BJ (cell line): ENCODE measurements at regions not wholly inside any gene's neighbourhood (a gene's known extent, or its start where the extent isn't known, plus 50 kb on each side); places are given as distances from the start of the nearest gene placed in this dataset.

Experiments used
- CTCF ChIA-PET: fragments of 350-600 bp; formaldehyde crosslinking; extraction: SDS; loops from one replicate; lab custom pipeline; 2021; ENCODE audit warnings: antibody characterized with exemption, inconsistent platforms; lab: Yijun Ruan, JAX
- POLR2A ChIA-PET: fragments of 300-600 bp; sonication (Branson Sonifier 250); formaldehyde crosslinking; extraction: SDS; loops from one replicate; lab custom pipeline; 2021; ENCODE audit warnings: antibody characterized with exemption; lab: Charles Lee
- DNase-seq: peaks from one replicate; pipeline ENCODE4 v3.0.0-alpha.2; 2011; ENCODE audit warnings: low read depth
- H3K27me3 ChIP-seq: 2 replicates; pipeline ENCODE4 v1.6.0; 2011; ENCODE audit warnings: low read length; ENCODE audit not compliant: control insufficient read depth, insufficient read depth
- H3K36me3 ChIP-seq: 2 replicates; pipeline ENCODE4 v1.5.1; 2011; ENCODE audit warnings: low read length; ENCODE audit not compliant: control insufficient read depth, insufficient read depth
- H3K4me3 ChIP-seq: 2 replicates; pipeline ENCODE4 v1.5.1; 2011; ENCODE audit warnings: low read depth, mild to moderate bottlenecking, control low read depth, low read length
- TF ChIP-seq, protein P1 (sequence below): IDR thresholded peaks from 2 replicates; pipeline ENCODE4 v1.5.1; 2011; ENCODE audit warnings: low read depth, mild to moderate bottlenecking, control low read depth, inconsistent platforms, low read length, moderate library complexity; ENCODE audit not compliant: insufficient read depth

DNA sequence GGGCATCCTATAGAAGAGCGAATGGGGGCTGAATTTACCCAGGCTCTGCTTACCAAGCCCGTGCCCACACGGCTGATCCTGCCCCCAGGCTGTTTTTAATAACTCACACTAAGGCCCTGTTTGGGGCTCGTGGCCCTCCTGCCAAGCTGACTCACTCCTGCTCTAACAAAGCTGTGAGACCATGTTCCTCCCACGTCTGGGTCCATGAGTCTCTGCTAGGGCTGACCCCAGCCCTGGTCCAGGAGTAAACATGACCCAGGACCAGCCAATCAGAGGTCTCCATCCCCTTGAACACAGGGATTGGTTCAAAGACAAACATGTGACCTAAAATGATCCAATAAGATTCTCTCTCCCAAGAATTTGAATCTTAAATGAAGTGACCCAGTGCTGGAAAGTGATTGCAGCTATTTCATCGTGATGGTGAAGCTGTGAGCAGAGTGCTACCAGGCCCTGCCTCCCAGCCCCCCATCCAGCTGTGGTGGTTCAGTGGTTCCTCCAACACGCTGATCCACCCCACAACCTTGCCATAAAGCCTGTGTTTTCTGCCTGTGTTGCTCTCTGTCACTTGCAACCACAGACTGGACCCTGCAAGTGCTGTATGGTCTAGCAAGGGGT, 57.2 kb downstream of the C16orf82 start:
- ChIA-PET POLR2A (no interaction called here), CTCF (interaction anchor here (1.2 kb wide), 1 partner anchor 30 kb away, joined by 4 read pairs; no protein-coding TSS in a partner anchor)
- no peak overlapping the region for H3K4me3 ChIP-seq
- H3K36me3 ChIP-seq: no peaks in the 10 kb centered on the region
- TF ChIP-seq, protein P1, sequence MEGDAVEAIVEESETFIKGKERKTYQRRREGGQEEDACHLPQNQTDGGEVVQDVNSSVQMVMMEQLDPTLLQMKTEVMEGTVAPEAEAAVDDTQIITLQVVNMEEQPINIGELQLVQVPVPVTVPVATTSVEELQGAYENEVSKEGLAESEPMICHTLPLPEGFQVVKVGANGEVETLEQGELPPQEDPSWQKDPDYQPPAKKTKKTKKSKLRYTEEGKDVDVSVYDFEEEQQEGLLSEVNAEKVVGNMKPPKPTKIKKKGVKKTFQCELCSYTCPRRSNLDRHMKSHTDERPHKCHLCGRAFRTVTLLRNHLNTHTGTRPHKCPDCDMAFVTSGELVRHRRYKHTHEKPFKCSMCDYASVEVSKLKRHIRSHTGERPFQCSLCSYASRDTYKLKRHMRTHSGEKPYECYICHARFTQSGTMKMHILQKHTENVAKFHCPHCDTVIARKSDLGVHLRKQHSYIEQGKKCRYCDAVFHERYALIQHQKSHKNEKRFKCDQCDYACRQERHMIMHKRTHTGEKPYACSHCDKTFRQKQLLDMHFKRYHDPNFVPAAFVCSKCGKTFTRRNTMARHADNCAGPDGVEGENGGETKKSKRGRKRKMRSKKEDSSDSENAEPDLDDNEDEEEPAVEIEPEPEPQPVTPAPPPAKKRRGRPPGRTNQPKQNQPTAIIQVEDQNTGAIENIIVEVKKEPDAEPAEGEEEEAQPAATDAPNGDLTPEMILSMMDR: no peak
- DNase-seq: no peak
- H3K27me3 ChIP-seq: no peaks in the 10 kb centered on the region

DNA sequence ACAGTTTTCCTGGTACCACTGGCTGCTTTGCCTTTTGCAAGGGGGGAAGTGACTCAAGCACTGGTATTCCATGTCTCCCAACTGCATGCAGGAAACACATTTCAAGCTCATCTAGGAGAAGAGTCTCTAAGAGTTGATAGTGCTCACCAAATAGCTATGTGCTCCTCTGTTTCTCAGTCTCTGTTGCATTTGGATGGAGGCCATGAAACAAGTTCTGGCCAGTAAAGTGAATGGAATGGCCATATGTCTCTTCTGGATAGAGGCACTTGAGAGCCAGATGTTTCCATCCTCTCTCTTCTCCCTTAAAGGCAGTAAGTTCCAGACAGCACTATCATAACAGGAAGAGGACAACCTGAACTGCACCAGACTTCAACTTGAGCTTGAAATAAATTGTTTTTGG, 60.6 kb downstream of the C16orf82 start:
- ChIA-PET CTCF (interaction anchor here (1.7 kb wide), 1 partner anchor 17 kb away, joined by 5 read pairs; no protein-coding TSS in a partner anchor), POLR2A (no interaction called here)
- no peaks in the 10 kb centered on the region for H3K27me3 ChIP-seq
- H3K4me3 ChIP-seq: no peak overlapping the region
- no peaks in the 10 kb centered on the region for H3K36me3 ChIP-seq
- TF ChIP-seq, protein P1: no peak
- DNase-seq: peak; percentile 22

DNA sequence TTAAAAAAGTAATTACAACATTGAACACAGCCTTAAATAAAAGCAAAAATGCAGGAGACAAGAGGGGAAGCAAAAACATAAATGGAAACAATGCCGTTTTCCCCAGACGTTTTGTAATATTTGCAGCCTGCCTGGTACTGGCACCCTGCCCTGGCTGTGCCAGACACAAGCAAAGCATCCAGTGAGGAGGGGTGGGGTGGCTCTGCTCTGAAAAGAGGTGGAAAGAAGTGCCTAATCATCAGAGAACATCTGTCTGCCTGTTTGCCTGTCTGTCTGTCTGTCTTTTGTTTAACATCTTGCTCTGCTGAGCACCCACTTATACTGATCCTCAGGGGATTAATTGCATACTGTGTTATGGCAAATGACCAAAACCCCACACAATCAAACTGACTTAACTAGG, 62.7 kb downstream of the C16orf82 start:
- Histone ChIP-seq H3K4me3 (no peak overlapping the region), H3K36me3 (no peaks in the 10 kb centered on the region), H3K27me3 (no peaks in the 10 kb centered on the region)
- TF ChIP-seq, protein P1: no peak
- CTCF ChIA-PET: no interaction called here
- POLR2A ChIA-PET: no interaction called here
- DNase-seq: no peak

DNA sequence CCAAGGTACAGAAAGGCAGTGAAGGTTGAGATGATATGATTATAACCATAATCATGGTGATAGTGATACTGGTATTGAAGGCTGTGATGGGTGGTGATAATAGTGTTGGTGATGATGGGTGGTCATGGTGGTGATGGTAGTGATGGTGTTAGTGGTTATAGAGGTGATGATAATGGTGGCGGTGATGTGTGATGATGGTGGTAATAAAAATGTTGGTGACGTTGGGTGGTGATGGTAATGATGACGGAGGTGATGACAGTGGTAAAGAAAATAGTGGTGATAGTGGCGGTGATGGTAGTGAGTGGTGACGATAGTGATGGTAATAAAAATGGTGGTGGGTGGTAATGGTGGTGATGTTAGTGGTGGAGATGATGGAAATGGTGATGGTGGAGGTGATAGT, 65.1 kb upstream of the KDM8 start:
- TF ChIP-seq, protein P1: no peak
- no peak for DNase-seq
- H3K36me3 ChIP-seq: no peaks in the 10 kb centered on the region
- ChIA-PET CTCF (no interaction called here), POLR2A (no interaction called here)
- no peaks in the 10 kb centered on the region; the same call in 1 of the 2 replicates for H3K27me3 ChIP-seq
- H3K4me3 ChIP-seq: no peak overlapping the region

DNA sequence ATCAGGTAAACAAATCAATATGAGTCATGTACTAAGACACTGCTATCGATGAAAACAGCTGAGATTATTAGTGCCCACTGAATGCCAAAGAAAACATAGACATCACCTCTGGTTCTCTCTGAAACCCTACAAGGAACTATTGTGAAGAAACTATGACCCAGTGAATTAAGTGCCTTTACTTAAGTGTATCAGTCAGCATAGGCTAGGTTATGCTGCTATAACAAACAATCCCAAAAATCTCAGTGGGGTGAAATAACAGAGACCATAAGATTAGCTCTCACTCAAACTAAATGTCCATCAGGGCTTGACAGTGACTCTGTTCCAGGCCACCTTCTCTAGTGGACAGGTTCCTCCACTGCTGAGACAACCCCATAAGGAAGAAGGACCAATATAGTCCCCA, 57.7 kb upstream of the KDM8 start:
- Histone ChIP-seq H3K36me3 (no peaks in the 10 kb centered on the region), H3K27me3 (no peaks in the 10 kb centered on the region), H3K4me3 (no peak overlapping the region)
- TF ChIP-seq, protein P1: no peak
- CTCF ChIA-PET: interaction anchor here (1.9 to 3.4 kb wide), 2 partner anchors 10 to 222 kb away, joined by 4 to 13 read pairs; no protein-coding TSS in a partner anchor
- DNase-seq: no peak
- POLR2A ChIA-PET: no interaction called here
